ENCODE measurements at regions not wholly inside any gene's neighbourhood (a gene's known extent, or its start where the extent isn't known, plus 50 kb on each side); places are given as distances from the start of the nearest gene placed in this dataset.

DNA sequence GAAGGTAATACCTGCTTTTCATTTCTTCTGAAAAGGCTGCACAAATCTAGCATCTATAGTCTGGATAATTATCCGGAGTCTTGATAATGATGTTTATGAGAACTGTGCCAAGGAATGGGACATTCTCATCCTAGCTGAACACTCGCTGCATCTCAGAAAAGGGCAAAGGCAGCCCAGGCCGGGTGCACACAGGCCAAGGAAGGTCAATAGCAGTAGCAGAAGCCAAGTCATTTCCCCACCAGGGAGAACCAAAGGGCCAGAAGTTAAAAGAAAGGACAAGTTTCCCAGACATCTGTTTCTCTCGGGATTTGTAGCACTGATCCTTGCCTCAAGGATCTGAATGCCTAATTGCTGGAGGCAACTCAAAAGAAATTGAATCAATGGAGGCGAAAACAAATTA is 66.1 kb upstream of the ANKRD55 start:
- TF ChIP-seq POLR2A (IDR thresholded peaks at IDR 0.05): no peak
- TF ChIP-seq, protein P1, sequence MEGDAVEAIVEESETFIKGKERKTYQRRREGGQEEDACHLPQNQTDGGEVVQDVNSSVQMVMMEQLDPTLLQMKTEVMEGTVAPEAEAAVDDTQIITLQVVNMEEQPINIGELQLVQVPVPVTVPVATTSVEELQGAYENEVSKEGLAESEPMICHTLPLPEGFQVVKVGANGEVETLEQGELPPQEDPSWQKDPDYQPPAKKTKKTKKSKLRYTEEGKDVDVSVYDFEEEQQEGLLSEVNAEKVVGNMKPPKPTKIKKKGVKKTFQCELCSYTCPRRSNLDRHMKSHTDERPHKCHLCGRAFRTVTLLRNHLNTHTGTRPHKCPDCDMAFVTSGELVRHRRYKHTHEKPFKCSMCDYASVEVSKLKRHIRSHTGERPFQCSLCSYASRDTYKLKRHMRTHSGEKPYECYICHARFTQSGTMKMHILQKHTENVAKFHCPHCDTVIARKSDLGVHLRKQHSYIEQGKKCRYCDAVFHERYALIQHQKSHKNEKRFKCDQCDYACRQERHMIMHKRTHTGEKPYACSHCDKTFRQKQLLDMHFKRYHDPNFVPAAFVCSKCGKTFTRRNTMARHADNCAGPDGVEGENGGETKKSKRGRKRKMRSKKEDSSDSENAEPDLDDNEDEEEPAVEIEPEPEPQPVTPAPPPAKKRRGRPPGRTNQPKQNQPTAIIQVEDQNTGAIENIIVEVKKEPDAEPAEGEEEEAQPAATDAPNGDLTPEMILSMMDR (IDR thresholded peaks at IDR 0.05): no peak
- TF ChIP-seq EP300 (IDR thresholded peaks at IDR 0.05): no peak
- no peak for TF ChIP-seq POLR2AphosphoS5 (IDR thresholded peaks at IDR 0.05)

Data from suprapubic skin (tissue), 4 donors.